ENCODE measurements at regions not wholly inside any gene's neighbourhood (a gene's known extent, or its start where the extent isn't known, plus 50 kb on each side); places are given as distances from the start of the nearest gene placed in this dataset.

DNA sequence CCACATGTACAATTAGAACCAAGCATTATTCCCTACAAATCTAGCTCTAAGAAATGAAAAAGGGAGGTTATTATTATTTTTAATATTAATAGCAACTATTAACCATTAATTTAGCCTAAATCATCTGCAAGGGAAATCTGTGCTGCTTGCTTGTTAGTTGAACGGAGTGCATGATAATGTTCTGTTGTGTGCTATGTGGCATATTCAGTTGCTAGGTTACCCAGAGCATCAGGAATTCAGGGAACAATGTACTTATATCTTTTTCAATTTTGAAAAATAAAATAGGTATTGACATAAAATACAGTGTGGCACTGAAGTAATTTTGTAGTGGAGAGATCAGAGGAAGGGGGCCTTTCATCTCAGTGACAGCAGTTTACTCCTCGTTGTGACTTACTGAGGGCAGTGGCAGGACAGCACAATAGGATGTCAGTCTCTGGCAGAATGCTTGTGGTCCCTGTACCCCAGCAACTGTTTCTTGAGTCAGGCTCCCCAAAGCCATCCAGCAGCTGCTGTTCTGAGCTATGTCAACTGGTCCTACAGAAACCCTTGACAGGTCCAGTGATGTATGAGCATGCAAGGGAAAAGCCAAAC lies 173.6 kb downstream of the TMEM161B start:
- intact Hi-C loops (cut with micrococcal nuclease; ENCODE audit: unreplicated experiment) (no loop called here), in situ Hi-C loops (cut with MboI) (no loop called here)
- no peak overlapping the region for H3K4me3 ChIP-seq
- no peak overlapping the region for H2AFZ ChIP-seq (ENCODE audit: control insufficient read depth, low read depth, low read length)
- H3K9me3 ChIP-seq (replicated peaks; ENCODE audit: control insufficient read depth, insufficient read depth, low read length), result no peaks in the 10 kb centered on the region
- H3K4me2 ChIP-seq (ENCODE audit: control insufficient read depth, insufficient read depth), result no peak overlapping the region
- H3K36me3 ChIP-seq (ENCODE audit: control insufficient read depth in 2 of 2, insufficient read depth in 2 of 2, low read length in 1 of 2), result no peaks in the 10 kb centered on the region
- FAIRE-seq (no peak), ATAC-seq (no peak), DNase-seq (ENCODE audit: low read depth, low spot score) (no peak)
- BruUV-seq (replicated peaks), result no TSS peak
- no peaks in the 10 kb centered on the region for H3K79me2 ChIP-seq (ENCODE audit: control insufficient read depth, insufficient read depth, low read length)
- no peak overlapping the region for H3K27ac ChIP-seq (ENCODE audit: control insufficient read depth, insufficient read depth)
- H4K20me1 ChIP-seq (ENCODE audit: control insufficient read depth, insufficient read depth), result no peaks in the 10 kb centered on the region
- H3K9ac ChIP-seq (ENCODE audit: control insufficient read depth, insufficient read depth, low read length), result no peak overlapping the region
- ChIA-PET SMC1A (ENCODE audit: uncharacterized antibody, unreplicated experiment) (no interaction called here), CTCF (no interaction called here), POLR2A (no interaction called here), RAD21 (ENCODE audit: unreplicated experiment) (no interaction called here)
- no peaks in the 10 kb centered on the region for H3K4me1 ChIP-seq (ENCODE audit: control insufficient read depth, insufficient read depth, low read length)
- no peaks in the 10 kb centered on the region for H3K27me3 ChIP-seq (replicated peaks in 1 of 2; ENCODE audit: control insufficient read depth in 2 of 2, insufficient read depth in 2 of 2, low read length in 1 of 2)
- WGBS (ENCODE audit: insufficient coverage, insufficient replicate concordance, low lambda C conversion rate, missing lambda C conversion rate), result 20% methylated on average over 2 of the region's 2 CpGs
- TF ChIP-seq, protein P1, sequence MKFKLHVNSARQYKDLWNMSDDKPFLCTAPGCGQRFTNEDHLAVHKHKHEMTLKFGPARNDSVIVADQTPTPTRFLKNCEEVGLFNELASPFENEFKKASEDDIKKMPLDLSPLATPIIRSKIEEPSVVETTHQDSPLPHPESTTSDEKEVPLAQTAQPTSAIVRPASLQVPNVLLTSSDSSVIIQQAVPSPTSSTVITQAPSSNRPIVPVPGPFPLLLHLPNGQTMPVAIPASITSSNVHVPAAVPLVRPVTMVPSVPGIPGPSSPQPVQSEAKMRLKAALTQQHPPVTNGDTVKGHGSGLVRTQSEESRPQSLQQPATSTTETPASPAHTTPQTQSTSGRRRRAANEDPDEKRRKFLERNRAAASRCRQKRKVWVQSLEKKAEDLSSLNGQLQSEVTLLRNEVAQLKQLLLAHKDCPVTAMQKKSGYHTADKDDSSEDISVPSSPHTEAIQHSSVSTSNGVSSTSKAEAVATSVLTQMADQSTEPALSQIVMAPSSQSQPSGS (IDR thresholded peaks at IDR 0.05; ENCODE audit: low read length), result no peak
- TF ChIP-seq, protein P2, sequence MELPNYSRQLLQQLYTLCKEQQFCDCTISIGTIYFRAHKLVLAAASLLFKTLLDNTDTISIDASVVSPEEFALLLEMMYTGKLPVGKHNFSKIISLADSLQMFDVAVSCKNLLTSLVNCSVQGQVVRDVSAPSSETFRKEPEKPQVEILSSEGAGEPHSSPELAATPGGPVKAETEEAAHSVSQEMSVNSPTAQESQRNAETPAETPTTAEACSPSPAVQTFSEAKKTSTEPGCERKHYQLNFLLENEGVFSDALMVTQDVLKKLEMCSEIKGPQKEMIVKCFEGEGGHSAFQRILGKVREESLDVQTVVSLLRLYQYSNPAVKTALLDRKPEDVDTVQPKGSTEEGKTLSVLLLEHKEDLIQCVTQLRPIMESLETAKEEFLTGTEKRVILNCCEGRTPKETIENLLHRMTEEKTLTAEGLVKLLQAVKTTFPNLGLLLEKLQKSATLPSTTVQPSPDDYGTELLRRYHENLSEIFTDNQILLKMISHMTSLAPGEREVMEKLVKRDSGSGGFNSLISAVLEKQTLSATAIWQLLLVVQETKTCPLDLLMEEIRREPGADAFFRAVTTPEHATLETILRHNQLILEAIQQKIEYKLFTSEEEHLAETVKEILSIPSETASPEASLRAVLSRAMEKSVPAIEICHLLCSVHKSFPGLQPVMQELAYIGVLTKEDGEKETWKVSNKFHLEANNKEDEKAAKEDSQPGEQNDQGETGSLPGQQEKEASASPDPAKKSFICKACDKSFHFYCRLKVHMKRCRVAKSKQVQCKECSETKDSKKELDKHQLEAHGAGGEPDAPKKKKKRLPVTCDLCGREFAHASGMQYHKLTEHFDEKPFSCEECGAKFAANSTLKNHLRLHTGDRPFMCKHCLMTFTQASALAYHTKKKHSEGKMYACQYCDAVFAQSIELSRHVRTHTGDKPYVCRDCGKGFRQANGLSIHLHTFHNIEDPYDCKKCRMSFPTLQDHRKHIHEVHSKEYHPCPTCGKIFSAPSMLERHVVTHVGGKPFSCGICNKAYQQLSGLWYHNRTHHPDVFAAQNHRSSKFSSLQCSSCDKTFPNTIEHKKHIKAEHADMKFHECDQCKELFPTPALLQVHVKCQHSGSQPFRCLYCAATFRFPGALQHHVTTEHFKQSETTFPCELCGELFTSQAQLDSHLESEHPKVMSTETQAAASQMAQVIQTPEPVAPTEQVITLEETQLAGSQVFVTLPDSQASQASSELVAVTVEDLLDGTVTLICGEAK (IDR thresholded peaks at IDR 0.05; ENCODE audit: borderline replicate concordance), result no peak
- TF ChIP-seq TBL1XR1 (IDR thresholded peaks at IDR 0.05; ENCODE audit: low read depth, low read length) (no peak), FOXM1 (IDR thresholded peaks at IDR 0.05; ENCODE audit: low read depth, low read length) (no peak), RAD51 (IDR thresholded peaks at IDR 0.05) (no peak), PAX5 (IDR thresholded peaks at IDR 0.05; ENCODE audit: borderline replicate concordance, low read depth, low read length) (no peak), NBN (IDR thresholded peaks at IDR 0.05) (no peak), ETV6 (conservative IDR thresholded peaks at IDR 0.05 in 1 of 2, IDR thresholded peaks at IDR 0.05 in 1 of 2; ENCODE audit: borderline replicate concordance in 1 of 2, low read depth in 1 of 2) (no peak), HDAC6 (IDR thresholded peaks at IDR 0.05; ENCODE audit: unreplicated experiment) (no peak), ZBED1 (IDR thresholded peaks at IDR 0.05; ENCODE audit: borderline replicate concordance) (no peak), CHD2 (IDR thresholded peaks at IDR 0.05; ENCODE audit: borderline replicate concordance, low read depth, low read length) (no peak), SMARCA5 (IDR thresholded peaks at IDR 0.05) (no peak)
- TF ChIP-seq, protein P3, sequence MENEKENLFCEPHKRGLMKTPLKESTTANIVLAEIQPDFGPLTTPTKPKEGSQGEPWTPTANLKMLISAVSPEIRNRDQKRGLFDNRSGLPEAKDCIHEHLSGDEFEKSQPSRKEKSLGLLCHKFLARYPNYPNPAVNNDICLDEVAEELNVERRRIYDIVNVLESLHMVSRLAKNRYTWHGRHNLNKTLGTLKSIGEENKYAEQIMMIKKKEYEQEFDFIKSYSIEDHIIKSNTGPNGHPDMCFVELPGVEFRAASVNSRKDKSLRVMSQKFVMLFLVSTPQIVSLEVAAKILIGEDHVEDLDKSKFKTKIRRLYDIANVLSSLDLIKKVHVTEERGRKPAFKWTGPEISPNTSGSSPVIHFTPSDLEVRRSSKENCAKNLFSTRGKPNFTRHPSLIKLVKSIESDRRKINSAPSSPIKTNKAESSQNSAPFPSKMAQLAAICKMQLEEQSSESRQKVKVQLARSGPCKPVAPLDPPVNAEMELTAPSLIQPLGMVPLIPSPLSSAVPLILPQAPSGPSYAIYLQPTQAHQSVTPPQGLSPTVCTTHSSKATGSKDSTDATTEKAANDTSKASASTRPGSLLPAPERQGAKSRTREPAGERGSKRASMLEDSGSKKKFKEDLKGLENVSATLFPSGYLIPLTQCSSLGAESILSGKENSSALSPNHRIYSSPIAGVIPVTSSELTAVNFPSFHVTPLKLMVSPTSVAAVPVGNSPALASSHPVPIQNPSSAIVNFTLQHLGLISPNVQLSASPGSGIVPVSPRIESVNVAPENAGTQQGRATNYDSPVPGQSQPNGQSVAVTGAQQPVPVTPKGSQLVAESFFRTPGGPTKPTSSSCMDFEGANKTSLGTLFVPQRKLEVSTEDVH (IDR thresholded peaks at IDR 0.05; ENCODE audit: low read depth, partially characterized antibody), result no peak
- TF ChIP-seq, protein P4, sequence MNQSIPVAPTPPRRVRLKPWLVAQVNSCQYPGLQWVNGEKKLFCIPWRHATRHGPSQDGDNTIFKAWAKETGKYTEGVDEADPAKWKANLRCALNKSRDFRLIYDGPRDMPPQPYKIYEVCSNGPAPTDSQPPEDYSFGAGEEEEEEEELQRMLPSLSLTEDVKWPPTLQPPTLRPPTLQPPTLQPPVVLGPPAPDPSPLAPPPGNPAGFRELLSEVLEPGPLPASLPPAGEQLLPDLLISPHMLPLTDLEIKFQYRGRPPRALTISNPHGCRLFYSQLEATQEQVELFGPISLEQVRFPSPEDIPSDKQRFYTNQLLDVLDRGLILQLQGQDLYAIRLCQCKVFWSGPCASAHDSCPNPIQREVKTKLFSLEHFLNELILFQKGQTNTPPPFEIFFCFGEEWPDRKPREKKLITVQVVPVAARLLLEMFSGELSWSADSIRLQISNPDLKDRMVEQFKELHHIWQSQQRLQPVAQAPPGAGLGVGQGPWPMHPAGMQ (IDR thresholded peaks at IDR 0.05; ENCODE audit: borderline replicate concordance), result no peak

Data from GM12878 (cell line).